ENCODE measurements at regions not wholly inside any gene's neighbourhood (a gene's known extent, or its start where the extent isn't known, plus 50 kb on each side); places are given as distances from the start of the nearest gene placed in this dataset.
"Not testable (repeated sequence)": the region's sequence is repeated elsewhere in the genome, so short reads cannot be mapped to it uniquely, and the experiment has no call there.

DNA sequence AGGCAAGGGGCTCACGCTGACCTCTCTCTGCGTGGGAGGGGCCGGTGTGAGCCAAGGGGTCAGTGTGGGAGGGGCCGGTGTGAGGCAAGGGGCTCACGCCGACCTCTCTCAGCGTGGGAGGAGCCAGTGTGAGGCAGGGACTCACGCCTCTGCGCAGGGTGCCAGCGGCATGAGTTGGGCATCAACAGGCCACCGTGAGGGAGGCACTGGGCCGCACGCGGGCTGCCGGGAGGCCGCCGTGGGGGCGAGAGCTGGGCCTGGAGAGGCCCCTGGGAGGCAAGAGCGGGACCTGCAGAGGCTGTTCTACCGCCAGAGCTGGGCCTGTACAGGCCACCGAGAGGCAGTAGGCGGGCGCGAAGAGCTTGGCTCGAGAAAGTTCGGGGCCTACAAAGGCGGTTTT, 255.6 kb upstream of the NUPR2 start:
- not testable (repeated sequence) for TF ChIP-seq CTCF (conservative IDR thresholded peaks at IDR 0.05 in 1 of 2, IDR thresholded peaks at IDR 0.05 in 1 of 2; ENCODE audit: extremely low read depth in 1 of 2, insufficient read depth in 1 of 2, low read depth in 1 of 2, low read length in 2 of 2); EZH2 (IDR thresholded peaks at IDR 0.05; ENCODE audit: borderline replicate concordance, low read length)
